Central memory CD8-positive, alpha-beta T cell (primary cell): ENCODE measurements at regions not wholly inside any gene's neighbourhood (a gene's known extent, or its start where the extent isn't known, plus 50 kb on each side); places are given as distances from the start of the nearest gene placed in this dataset.

ENCODE experiments used
- ATAC-seq: fragments of 150-1000 bp; cut with Tn5 transposase; replicated peaks from 2 replicates; pipeline ENCODE4 v1.10.0; 2022; ENCODE audit warnings: mild to moderate bottlenecking, moderate FRiP score, moderate number of reproducible peaks; ENCODE audit not compliant: poor library complexity, severe bottlenecking; ENCODE audit errors: extremely low read depth
- DNase-seq, 2 donors: peaks; one replicate each; pipeline ENCODE4 v3.0.0; 2021; ENCODE audit warnings: low spot score in 2 of 2
- H3K27ac Mint-ChIP-seq: one replicate; pipeline ENCODE4 v1.8.0; 2022; ENCODE audit warnings: low read depth, mild to moderate bottlenecking, moderate library complexity, mixed read lengths
- H3K27me3 Mint-ChIP-seq: one replicate; pipeline ENCODE4 v1.8.0; 2022; ENCODE audit warnings: mixed read lengths
- H3K36me3 Mint-ChIP-seq: one replicate; pipeline ENCODE4 v1.8.0; 2022; ENCODE audit warnings: mild to moderate bottlenecking, moderate library complexity, mixed read lengths; ENCODE audit not compliant: insufficient read depth
- H3K4me1 Mint-ChIP-seq: one replicate; pipeline ENCODE4 v1.8.0; 2022; ENCODE audit warnings: mixed read lengths
- H3K4me3 Mint-ChIP-seq: one replicate; pipeline ENCODE4 v1.8.0; 2022; ENCODE audit warnings: mild to moderate bottlenecking, moderate library complexity, mixed read lengths
- H3K9me3 Mint-ChIP-seq: one replicate; pipeline ENCODE4 v1.8.0; 2022; ENCODE audit warnings: mixed read lengths

GRCh38 chr6:148044261-148044751, 298.3 kb upstream of the SASH1 start:
- H3K4me3 Mint-ChIP-seq = no peak overlapping the region
- H3K27ac Mint-ChIP-seq = no peak overlapping the region
- no peaks in the 10 kb centered on the region for H3K36me3 Mint-ChIP-seq
- ATAC-seq = no peak
- peaks cover 11% of the 10 kb centered on the region for H3K9me3 Mint-ChIP-seq
- H3K27me3 Mint-ChIP-seq = no peaks in the 10 kb centered on the region
- no peak for DNase-seq
- H3K4me1 Mint-ChIP-seq = no peaks in the 10 kb centered on the region

GRCh38 chr6:148044921-148045320, 297.7 kb upstream of the SASH1 start:
- Mint-ChIP-seq H3K4me3 (no peak overlapping the region), H3K9me3 (peaks cover 11% of the 10 kb centered on the region), H3K27ac (no peak overlapping the region), H3K36me3 (no peaks in the 10 kb centered on the region), H3K27me3 (no peaks in the 10 kb centered on the region), H3K4me1 (no peaks in the 10 kb centered on the region)
- ATAC-seq = no peak
- DNase-seq = no peak

GRCh38 chr6:148053209-148053608, 289.4 kb upstream of the SASH1 start:
- no peak for ATAC-seq
- no peak for DNase-seq
- Mint-ChIP-seq H3K27me3 (no peaks in the 10 kb centered on the region), H3K36me3 (no peaks in the 10 kb centered on the region), H3K27ac (no peak overlapping the region), H3K4me3 (no peak overlapping the region), H3K4me1 (no peaks in the 10 kb centered on the region), H3K9me3 (peaks cover 18% of the 10 kb centered on the region)

GRCh38 chr6:148053796-148054195, 288.8 kb upstream of the SASH1 start:
- DNase-seq (no peak), ATAC-seq (no peak)
- H3K27me3 Mint-ChIP-seq = no peaks in the 10 kb centered on the region
- H3K4me1 Mint-ChIP-seq = no peaks in the 10 kb centered on the region
- no peak overlapping the region for H3K4me3 Mint-ChIP-seq
- no peaks in the 10 kb centered on the region for H3K36me3 Mint-ChIP-seq
- H3K27ac Mint-ChIP-seq = no peak overlapping the region
- H3K9me3 Mint-ChIP-seq = peaks cover 18% of the 10 kb centered on the region

- H3K4me3 Mint-ChIP-seq = no peak overlapping the region
- no peaks in the 10 kb centered on the region for H3K36me3 Mint-ChIP-seq
- no peaks in the 10 kb centered on the region for H3K27me3 Mint-ChIP-seq
- peaks cover 18% of the 10 kb centered on the region for H3K9me3 Mint-ChIP-seq
- DNase-seq = no peak
- no peak for ATAC-seq
- no peak overlapping the region for H3K27ac Mint-ChIP-seq
- no peaks in the 10 kb centered on the region for H3K4me1 Mint-ChIP-seq
These were observed 288.4 kb upstream of the SASH1 start for GRCh38 chr6:148054219-148054618.

- Mint-ChIP-seq H3K9me3 (peaks cover 19% of the 10 kb centered on the region), H3K36me3 (no peaks in the 10 kb centered on the region), H3K27me3 (no peaks in the 10 kb centered on the region), H3K27ac (no peak overlapping the region), H3K4me1 (no peaks in the 10 kb centered on the region), H3K4me3 (no peak overlapping the region)
- no peak for ATAC-seq
- DNase-seq = no peak
These were observed 287.2 kb upstream of the SASH1 start for GRCh38 chr6:148055419-148055818.

- no peaks in the 10 kb centered on the region for H3K4me1 Mint-ChIP-seq
- H3K27me3 Mint-ChIP-seq = no peaks in the 10 kb centered on the region
- peaks cover 30% of the 10 kb centered on the region for H3K9me3 Mint-ChIP-seq
- no peak overlapping the region for H3K27ac Mint-ChIP-seq
- H3K4me3 Mint-ChIP-seq = no peak overlapping the region
- H3K36me3 Mint-ChIP-seq = no peaks in the 10 kb centered on the region
- no peak for ATAC-seq
- DNase-seq = no peak
These were observed 282.8 kb upstream of the SASH1 start for GRCh38 chr6:148059869-148060268.

GRCh38 chr6:148064406-148065134, 278.1 kb upstream of the SASH1 start:
- Mint-ChIP-seq H3K27ac (no peak overlapping the region), H3K36me3 (no peaks in the 10 kb centered on the region), H3K9me3 (peaks cover 29% of the 10 kb centered on the region), H3K4me1 (no peaks in the 10 kb centered on the region), H3K27me3 (no peaks in the 10 kb centered on the region), H3K4me3 (no peak overlapping the region)
- no peak for ATAC-seq
- DNase-seq = no peak

- no peak overlapping the region for H3K4me3 Mint-ChIP-seq
- no peaks in the 10 kb centered on the region for H3K27me3 Mint-ChIP-seq
- H3K9me3 Mint-ChIP-seq = peaks cover 9% of the 10 kb centered on the region
- ATAC-seq (no peak), DNase-seq (no peak)
- no peak overlapping the region for H3K27ac Mint-ChIP-seq
- no peaks in the 10 kb centered on the region for H3K36me3 Mint-ChIP-seq
- no peaks in the 10 kb centered on the region for H3K4me1 Mint-ChIP-seq
These were observed 274.1 kb upstream of the SASH1 start for GRCh38 chr6:148068437-148069061.

- DNase-seq = no peak
- H3K36me3 Mint-ChIP-seq = no peaks in the 10 kb centered on the region
- ATAC-seq = no peak
- peaks cover 6% of the 10 kb centered on the region for H3K9me3 Mint-ChIP-seq
- H3K27ac Mint-ChIP-seq = no peak overlapping the region
- H3K27me3 Mint-ChIP-seq = no peaks in the 10 kb centered on the region
- no peak overlapping the region for H3K4me3 Mint-ChIP-seq
- no peaks in the 10 kb centered on the region for H3K4me1 Mint-ChIP-seq
These were observed 273.4 kb upstream of the SASH1 start for GRCh38 chr6:148069256-148069655.

GRCh38 chr6:148074291-148074690, 268.3 kb upstream of the SASH1 start:
- Mint-ChIP-seq H3K36me3 (no peaks in the 10 kb centered on the region), H3K9me3 (peaks cover 10% of the 10 kb centered on the region), H3K27me3 (peaks cover 9% of the 10 kb centered on the region), H3K4me3 (no peak overlapping the region), H3K27ac (no peak overlapping the region), H3K4me1 (no peaks in the 10 kb centered on the region)
- ATAC-seq (no peak), DNase-seq (no peak)

GRCh38 chr6:148074738-148075137, 267.9 kb upstream of the SASH1 start:
- DNase-seq (no peak), ATAC-seq (no peak)
- no peaks in the 10 kb centered on the region for H3K36me3 Mint-ChIP-seq
- no peaks in the 10 kb centered on the region for H3K4me1 Mint-ChIP-seq
- H3K4me3 Mint-ChIP-seq = no peak overlapping the region
- peaks cover 9% of the 10 kb centered on the region for H3K27me3 Mint-ChIP-seq
- no peak overlapping the region for H3K27ac Mint-ChIP-seq
- peaks cover 10% of the 10 kb centered on the region for H3K9me3 Mint-ChIP-seq

GRCh38 chr6:148075352-148075751, 267.3 kb upstream of the SASH1 start:
- Mint-ChIP-seq H3K4me1 (no peaks in the 10 kb centered on the region), H3K27ac (no peak overlapping the region), H3K4me3 (no peak overlapping the region), H3K27me3 (peaks cover 9% of the 10 kb centered on the region), H3K9me3 (peaks cover 10% of the 10 kb centered on the region), H3K36me3 (no peaks in the 10 kb centered on the region)
- ATAC-seq (no peak), DNase-seq (no peak)
